GM10248 (cell line): ENCODE measurements at regions not wholly inside any gene's neighbourhood (a gene's known extent, or its start where the extent isn't known, plus 50 kb on each side); places are given as distances from the start of the nearest gene placed in this dataset.

Source experiments
- CTCF ChIA-PET: fragments of 300-600 bp; sonication (Branson Sonifier 250); formaldehyde crosslinking; extraction: SDS; loops from one replicate; lab custom pipeline; 2021; ENCODE audit warnings: antibody characterized with exemption; lab: Yijun Ruan, JAX
- POLR2A ChIA-PET: fragments of 350-650 bp; sonication (Branson Sonifier 250); formaldehyde crosslinking; extraction: SDS; loops from one replicate; lab custom pipeline; 2020; ENCODE audit warnings: antibody characterized with exemption; lab: Yijun Ruan, JAX
- DNase-seq: peaks from one replicate; pipeline ENCODE4 v3.0.0; 2012; ENCODE audit errors: extremely low spot score
- TF ChIP-seq, protein P1 (sequence below): IDR thresholded peaks from 2 replicates; pipeline ENCODE4 v1.5.1; 2012; ENCODE audit warnings: mild to moderate bottlenecking, low read depth; ENCODE audit errors: extremely low read depth, missing control alignments, control extremely low read depth

DNA sequence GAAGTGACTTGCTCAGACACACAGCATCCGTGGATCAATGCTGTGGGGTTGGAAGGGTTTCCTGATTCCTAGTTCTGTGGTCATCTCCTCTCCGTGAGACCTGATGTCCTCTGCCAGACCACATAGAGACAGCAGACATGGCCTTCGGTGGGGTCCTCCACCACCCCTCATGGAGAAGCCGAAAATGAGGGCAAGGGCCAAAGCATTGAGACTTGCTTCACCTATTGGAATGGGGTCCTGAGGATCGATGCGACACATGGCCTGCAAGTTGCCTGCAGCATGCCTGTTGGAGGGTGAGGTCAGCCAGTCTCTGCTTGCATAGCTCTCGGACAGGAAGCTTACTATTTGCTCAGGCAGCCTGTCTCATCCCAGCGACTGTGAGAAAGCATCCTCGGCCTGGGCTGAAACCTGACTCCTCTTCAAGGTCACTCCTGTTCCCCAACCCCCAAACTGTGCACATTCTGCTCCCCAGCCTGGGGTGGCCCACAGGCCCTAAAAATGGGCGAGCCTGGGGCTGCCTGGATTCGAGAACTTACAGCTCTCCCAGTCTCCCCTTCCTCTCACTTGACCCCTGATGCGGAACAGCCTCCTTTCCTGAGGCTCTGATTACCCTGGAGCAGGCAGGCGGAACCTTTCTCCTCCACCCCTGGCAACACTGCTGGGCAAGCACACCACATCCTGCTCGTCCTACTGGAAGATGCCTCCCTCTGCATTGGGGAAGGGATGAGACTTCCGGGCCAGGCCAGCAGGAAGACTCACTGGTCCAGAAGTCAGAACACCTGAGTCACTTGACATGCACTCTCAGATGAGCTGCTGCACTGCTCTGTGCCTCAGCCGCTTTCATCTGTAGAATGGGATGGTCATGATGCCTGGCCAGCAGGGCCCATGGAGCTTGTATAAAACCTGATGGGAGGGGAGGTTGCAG, 186.9 kb downstream of the RGS3 start:
- ChIA-PET POLR2A (no interaction called here), CTCF (interaction anchor here (0.6 to 2.6 kb wide), 8 partner anchors 8 to 204 kb away, joined by 3 to 14 read pairs (median 4); no protein-coding TSS in a partner anchor)
- TF ChIP-seq, protein P1, sequence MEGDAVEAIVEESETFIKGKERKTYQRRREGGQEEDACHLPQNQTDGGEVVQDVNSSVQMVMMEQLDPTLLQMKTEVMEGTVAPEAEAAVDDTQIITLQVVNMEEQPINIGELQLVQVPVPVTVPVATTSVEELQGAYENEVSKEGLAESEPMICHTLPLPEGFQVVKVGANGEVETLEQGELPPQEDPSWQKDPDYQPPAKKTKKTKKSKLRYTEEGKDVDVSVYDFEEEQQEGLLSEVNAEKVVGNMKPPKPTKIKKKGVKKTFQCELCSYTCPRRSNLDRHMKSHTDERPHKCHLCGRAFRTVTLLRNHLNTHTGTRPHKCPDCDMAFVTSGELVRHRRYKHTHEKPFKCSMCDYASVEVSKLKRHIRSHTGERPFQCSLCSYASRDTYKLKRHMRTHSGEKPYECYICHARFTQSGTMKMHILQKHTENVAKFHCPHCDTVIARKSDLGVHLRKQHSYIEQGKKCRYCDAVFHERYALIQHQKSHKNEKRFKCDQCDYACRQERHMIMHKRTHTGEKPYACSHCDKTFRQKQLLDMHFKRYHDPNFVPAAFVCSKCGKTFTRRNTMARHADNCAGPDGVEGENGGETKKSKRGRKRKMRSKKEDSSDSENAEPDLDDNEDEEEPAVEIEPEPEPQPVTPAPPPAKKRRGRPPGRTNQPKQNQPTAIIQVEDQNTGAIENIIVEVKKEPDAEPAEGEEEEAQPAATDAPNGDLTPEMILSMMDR: no peak
- DNase-seq: no peak

DNA sequence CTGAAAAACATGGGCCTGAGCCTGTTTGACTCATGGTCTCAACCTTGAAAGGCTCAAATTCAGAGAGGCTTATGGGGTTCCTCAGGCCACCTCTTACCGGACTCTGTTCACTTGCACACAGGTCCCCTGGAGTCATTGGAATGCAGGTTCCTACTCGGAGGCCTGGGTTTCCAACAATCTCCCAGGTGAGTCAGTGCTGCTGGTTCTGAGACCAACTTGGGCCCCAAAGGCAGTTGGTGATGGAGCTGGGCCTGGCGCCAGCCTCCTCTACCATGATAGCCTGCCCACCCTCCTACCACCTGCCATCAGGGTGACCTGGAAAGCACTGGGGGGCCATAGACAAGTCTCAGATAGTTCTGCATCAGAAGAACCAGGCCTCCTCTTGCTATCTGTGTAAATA, 188.4 kb downstream of the RGS3 start:
- TF ChIP-seq, protein P1: no peak
- CTCF ChIA-PET: interaction anchor here (1.3 to 10.7 kb wide), 4 partner anchors 12 to 197 kb away, joined by 4 to 422 read pairs (median 70); no protein-coding TSS in a partner anchor
- POLR2A ChIA-PET: no interaction called here
- no peak for DNase-seq

DNA sequence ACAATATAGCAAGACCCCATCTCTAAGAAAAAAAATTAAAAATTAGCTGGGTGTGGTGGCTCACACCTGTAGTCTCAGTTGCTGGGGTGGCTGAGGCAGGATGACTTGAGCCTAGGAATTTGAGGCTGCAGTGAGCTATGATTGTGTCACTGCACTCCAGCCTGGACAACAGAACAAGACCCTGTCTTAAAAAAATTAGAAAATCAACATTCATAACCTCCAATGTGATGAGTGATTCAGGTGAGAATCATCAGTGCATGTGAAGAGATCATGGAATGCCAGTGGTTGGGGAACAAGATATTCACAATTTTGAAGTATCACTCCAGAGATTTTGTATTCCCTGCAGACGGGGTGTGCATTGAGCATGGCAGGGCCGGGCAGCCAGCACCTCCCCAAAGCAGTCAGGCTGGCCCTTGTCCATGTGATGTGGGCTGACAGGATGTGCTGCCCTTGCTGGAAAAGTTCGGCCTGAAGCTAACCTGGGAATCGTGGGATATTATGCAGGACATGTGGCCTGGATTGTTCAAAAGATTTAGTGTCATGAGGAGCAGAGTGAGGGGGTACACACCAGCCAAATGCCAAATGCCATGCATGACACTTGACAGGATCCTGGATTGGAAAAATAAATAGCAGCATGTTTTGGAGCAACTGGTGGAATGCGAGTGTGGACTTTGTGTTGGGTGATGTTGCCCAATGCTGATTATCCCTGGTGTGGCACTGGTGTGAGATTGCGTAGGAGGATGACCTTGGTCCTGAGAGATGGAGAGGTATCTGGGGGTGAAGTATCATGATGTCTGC, 189.0 kb downstream of the RGS3 start:
- ChIA-PET POLR2A (no interaction called here), CTCF (interaction anchor here (1.1 to 10.7 kb wide), 5 partner anchors 25 to 197 kb away, joined by 3 to 422 read pairs (median 5); no protein-coding TSS in a partner anchor)
- TF ChIP-seq, protein P1: no peak
- DNase-seq: no peak

DNA sequence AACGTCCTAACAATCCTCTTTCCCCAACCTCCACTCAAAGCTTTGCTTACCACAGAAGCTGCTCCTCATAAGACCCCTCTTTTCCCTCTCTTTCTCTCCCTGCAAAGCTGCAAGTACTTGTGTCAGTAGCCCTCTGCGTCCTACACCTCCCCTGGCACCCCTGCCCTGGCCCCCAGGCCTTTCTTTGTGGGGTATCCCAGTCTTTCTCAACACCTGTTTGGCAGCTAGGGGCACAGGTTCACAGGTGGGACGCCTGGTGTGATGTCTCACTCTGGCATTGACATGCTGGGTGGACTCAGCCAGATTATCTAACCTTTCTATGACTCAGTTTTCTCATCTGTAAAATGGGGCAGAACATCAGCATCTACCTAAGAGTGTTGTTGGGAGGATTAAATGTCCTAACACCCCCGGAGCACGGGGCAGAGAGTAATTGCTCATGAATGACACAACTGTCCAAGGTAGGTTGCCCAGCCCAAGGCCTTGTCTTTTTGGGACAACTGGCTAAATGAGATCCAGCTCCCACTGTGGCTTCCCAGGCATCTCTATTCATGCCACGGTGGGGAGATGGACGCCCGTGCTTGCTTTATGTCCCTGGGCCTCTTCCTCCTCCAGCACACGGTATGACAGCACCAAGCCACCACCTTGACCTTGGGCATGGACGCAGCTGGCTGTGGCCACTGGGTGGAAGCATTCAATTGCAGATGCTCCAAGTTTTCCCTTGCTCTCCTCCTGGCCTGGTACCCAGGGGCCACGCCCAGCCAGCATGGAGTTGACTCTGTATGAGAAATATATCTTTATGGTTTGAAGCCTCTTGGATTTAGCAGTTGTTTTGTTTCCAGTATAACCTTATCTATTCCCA, 190.4 kb downstream of the RGS3 start:
- TF ChIP-seq, protein P1: no peak
- DNase-seq: no peak
- CTCF ChIA-PET: interaction anchor here (0.9 to 10.7 kb wide), 31 partner anchors 8 to 380 kb away, joined by 3 to 422 read pairs (median 6); partner anchors contain the start of genes ALAD, C9orf43, CDC26 and POLE3
- POLR2A ChIA-PET: no interaction called here

DNA sequence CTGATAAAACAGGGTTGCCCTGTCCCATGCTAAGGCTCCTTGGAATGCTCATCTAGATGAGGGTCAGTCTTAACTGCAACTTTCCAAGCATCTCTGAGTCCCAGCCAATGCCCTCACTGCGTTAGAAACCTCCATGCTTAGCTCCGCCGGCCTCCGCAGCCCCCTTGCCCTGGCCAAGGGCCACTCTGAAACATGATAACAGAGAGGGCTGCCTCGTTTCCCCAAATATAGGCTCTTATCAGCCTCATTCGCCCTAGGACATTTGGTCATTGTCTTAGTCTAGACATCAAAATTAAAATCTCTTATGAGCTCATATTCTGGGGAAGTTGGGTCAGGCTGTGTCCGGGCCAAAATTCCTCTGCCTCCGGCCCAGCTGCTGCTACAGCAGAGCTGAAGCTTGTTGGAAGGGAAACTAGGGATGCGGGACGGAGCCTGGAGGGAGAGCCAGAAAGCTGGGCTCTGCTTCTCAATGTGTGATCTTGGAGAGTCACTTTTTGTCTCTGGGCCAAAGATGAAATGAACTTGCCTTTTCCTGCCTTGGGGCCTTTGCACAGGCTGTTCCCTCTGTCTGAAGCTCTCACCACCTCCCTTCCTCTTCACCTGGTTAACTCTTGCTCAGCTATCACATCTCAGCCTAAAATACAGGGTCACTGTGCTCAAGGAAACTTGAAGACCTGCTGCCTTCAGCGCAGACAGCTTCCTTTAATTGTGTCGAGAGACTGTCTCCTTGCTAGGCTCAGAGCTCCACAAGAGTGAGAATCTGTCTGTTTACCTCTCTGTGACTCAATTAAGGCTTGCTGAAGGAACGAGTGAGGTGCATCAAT, 191.3 kb downstream of the RGS3 start:
- no peak for DNase-seq
- TF ChIP-seq, protein P1: no peak
- CTCF ChIA-PET: interaction anchor here (0.6 to 10.7 kb wide), 48 partner anchors 9 to 543 kb away, joined by 3 to 422 read pairs (median 5); partner anchors contain the start of genes ALAD, C9orf43, CDC26 and POLE3
- POLR2A ChIA-PET: no interaction called here
